GM06990 (cell line): ENCODE measurements at regions not wholly inside any gene's neighbourhood (a gene's known extent, or its start where the extent isn't known, plus 50 kb on each side); places are given as distances from the start of the nearest gene placed in this dataset.
"Not testable (repeated sequence)": the region's sequence is repeated elsewhere in the genome, so short reads cannot be mapped to it uniquely, and the experiment has no call there.

ENCODE experiments used
- DNase-seq: peaks from one replicate; pipeline ENCODE4 v3.0.0-alpha.2; 2011; ENCODE audit not compliant: insufficient read length; ENCODE audit errors: extremely low read depth
- H3K27me3 ChIP-seq: replicated peaks from 2 replicates; pipeline ENCODE4 v1.6.0; 2011; ENCODE audit warnings: low read length; ENCODE audit not compliant: control insufficient read depth, insufficient read depth
- H3K36me3 ChIP-seq: 2 replicates; pipeline ENCODE4 v1.5.1; 2011; ENCODE audit warnings: low read length; ENCODE audit not compliant: control insufficient read depth, insufficient read depth
- H3K4me3 ChIP-seq: replicated peaks from 2 replicates; pipeline ENCODE4 v1.5.1; 2011; ENCODE audit warnings: low read depth, mild to moderate bottlenecking, control low read depth, low read length
- TF ChIP-seq, protein P1 (sequence below): IDR thresholded peaks from 2 replicates; pipeline ENCODE4 v1.5.1; 2011; ENCODE audit warnings: low read length, control low read depth, mild to moderate bottlenecking, inconsistent platforms; ENCODE audit not compliant: insufficient read depth, poor library complexity, severe bottlenecking

DNA sequence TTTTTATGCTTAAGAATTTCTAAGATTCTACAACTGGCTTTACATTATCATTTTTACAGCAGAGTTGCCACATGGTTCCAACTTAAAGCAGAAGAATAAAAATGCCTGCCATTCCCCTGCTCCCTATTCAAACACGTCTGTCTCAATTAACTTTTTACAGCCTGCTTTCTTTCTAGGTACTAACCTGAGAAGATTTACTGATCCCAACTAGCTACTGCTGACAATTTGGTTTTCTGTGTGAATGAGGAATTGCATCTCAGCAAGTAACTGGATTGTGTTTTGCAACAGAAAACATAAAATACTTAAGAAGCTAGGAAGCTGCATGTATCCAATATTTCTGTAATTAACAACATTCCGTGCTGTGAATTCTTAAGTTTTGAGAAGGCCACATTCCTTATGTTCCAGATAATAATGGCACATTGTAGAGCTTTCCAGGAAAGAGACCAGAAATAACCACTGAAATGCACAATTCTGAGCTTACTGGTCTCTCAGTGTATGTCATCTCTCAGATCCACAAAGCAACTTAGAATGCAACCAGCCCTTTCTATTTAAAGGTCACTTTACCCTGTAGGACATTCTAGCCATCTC lies 306.8 kb upstream of the NMUR2 start:
- TF ChIP-seq, protein P1, sequence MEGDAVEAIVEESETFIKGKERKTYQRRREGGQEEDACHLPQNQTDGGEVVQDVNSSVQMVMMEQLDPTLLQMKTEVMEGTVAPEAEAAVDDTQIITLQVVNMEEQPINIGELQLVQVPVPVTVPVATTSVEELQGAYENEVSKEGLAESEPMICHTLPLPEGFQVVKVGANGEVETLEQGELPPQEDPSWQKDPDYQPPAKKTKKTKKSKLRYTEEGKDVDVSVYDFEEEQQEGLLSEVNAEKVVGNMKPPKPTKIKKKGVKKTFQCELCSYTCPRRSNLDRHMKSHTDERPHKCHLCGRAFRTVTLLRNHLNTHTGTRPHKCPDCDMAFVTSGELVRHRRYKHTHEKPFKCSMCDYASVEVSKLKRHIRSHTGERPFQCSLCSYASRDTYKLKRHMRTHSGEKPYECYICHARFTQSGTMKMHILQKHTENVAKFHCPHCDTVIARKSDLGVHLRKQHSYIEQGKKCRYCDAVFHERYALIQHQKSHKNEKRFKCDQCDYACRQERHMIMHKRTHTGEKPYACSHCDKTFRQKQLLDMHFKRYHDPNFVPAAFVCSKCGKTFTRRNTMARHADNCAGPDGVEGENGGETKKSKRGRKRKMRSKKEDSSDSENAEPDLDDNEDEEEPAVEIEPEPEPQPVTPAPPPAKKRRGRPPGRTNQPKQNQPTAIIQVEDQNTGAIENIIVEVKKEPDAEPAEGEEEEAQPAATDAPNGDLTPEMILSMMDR = no peak
- Histone ChIP-seq H3K36me3 (no peaks in the 10 kb centered on the region), H3K27me3 (no peaks in the 10 kb centered on the region), H3K4me3 (no peak overlapping the region)
- no peak for DNase-seq

DNA sequence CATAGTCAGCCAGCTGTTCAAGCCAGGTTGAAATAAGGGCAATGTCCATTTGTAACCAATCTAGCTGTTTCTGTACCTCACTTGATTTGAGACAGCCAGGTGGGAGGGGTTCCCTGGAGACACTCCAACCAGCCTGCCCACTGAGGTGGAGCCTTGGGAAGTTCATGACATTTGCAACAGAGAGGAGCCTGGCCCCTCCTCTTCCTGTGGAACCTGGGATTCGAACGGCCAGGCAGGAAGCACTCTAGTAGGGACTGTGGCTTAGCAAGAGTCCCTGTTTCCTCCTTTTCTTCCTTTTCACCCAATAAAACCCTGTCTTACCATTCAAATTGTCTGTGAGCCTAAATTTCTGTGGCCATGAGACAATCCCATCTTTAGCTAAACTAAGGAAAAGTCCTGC lies 312.3 kb upstream of the NMUR2 start:
- TF ChIP-seq, protein P1 = no peak
- Histone ChIP-seq H3K36me3 (no peaks in the 10 kb centered on the region), H3K4me3 (no peak overlapping the region), H3K27me3 (no peaks in the 10 kb centered on the region)
- DNase-seq = no peak

DNA sequence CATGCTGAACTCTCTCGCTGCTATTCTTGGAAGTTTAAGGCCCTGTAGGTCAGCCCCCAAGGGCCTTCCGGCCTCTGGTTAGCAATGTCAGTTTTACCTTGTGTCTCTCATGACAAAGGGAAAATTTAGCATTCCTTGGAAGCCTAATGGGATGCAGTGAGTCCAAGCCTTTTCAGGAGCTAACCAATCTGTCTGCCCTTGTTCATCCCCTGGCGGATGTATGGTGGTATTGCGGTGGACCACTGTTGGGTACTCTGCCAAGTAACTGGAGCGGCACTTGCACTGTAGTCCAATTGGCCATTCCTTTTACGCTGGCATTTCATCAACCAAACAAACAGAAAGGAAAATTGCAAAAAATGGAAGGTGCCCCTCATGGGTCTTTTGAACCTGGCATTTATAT lies 318.4 kb upstream of the NMUR2 start:
- no peaks in the 10 kb centered on the region for H3K36me3 ChIP-seq
- no peaks in the 10 kb centered on the region for H3K27me3 ChIP-seq
- no peak for DNase-seq
- H3K4me3 ChIP-seq = no peak overlapping the region
- TF ChIP-seq, protein P1 = peak; percentile 29

DNA sequence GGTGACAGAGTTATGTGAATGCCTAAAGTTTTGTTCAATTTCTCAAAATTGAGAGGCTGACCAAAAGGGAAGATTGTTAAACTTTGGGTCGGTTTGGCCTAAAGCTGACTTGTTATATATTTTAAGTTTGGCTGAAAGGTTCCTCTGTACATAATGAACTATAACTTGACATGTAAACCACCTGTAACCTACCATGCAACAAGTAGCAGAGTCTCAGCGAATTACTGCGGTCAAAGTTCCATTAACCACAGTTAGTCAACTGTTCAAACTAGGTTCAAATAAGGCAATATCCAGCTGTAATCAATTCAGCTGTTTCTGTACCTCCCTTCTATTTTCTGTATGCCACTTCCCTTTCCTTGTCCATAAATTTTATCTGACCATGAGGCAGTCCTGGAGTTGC lies 325.1 kb upstream of the NMUR2 start:
- no peak for DNase-seq
- Histone ChIP-seq H3K4me3 (no peak overlapping the region), H3K36me3 (no peaks in the 10 kb centered on the region), H3K27me3 (no peaks in the 10 kb centered on the region)
- TF ChIP-seq, protein P1 = no peak

DNA sequence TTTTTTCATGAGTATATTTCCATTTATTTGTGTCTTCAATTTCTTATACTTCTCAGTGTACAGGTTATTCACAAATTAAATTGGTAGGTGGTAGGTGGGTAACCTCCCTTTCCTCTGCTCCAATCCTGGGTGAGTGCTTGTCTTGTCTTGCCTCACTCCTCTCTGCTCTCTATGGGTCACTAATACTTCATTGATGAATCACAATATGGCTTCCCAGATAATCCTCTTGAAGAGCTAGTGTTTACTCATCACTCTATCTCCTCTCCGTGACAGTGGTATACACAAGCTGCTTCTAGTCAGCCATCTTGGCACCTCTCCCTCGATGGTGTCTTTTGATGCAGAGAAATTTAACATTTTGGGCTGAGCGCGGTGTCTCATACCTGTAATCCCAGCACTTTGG lies 331.8 kb upstream of the NMUR2 start:
- H3K4me3 ChIP-seq = no peak overlapping the region
- no peaks in the 10 kb centered on the region for H3K36me3 ChIP-seq
- no peak for DNase-seq
- TF ChIP-seq, protein P1 = no peak
- no peaks in the 10 kb centered on the region for H3K27me3 ChIP-seq

DNA sequence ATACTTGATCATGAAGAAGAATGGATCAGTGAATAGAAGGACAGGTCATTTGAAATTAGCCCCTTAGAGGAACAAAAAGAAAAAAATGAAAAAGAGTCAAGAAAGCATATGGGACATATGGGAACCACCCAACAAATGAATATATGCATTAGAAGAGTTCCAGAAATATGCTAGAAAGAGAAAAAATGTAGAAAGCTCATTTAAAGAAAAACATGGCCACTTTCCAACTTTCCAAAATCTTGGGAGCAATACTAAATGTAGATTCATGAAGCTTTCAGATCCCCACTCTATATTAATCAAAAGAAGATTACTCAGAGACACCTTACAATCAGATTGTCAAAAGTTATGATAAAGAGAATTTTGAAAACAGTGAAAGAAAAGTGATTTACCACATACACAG lies 334.8 kb upstream of the NMUR2 start:
- no peak for DNase-seq
- Histone ChIP-seq H3K36me3 (no peaks in the 10 kb centered on the region), H3K27me3 (no peaks in the 10 kb centered on the region), H3K4me3 (no peak overlapping the region)
- TF ChIP-seq, protein P1 = no peak

DNA sequence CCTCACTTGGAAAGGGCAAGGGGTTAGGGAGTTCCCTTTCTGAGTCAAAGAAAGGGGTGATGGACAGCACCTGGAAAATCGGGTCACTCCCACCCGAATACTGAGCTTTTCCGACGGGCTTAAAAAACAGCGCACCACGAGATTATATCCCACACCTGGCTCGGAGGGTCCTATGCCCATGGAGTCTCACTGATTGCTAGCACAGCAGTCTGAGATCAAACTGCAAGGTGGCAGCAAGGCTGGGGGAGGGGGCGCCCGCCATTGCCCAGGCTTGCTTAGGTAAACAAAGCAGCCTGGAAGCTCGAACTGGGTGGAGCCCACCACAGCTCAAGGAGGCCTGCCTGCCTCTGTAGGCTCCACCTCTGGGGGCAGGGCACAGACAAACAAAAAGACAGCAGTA lies 336.0 kb upstream of the NMUR2 start:
- H3K4me3 ChIP-seq, H3K27me3 ChIP-seq, DNase-seq, H3K36me3 ChIP-seq: not testable (repeated sequence)

DNA sequence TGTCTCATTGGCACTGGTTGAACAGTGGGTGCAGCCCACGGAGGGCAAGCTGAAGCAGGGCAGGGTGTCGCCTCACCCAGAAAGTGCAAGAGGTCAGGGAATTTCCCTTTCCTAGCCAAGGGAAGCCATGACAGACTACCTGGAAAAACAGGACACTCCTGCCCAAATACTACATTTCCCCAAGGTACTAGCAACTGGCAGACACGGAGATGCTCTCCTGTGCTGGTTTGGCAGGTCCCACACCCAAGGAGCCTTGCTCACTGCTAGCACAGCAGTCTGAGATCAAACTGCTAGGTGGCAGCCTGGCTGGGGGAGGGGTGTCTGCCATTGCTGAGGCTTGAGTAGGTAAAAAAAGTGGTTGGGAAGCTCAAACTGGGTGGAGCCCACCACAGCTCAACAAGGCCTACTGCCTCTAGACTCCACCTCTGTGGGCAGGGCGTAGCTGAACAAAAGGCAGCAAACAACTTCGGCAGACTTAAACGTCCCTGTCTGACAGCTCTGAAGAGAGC lies 382.7 kb upstream of the NMUR2 start:
- DNase-seq, H3K27me3 ChIP-seq, H3K4me3 ChIP-seq, H3K36me3 ChIP-seq: not testable (repeated sequence)
